ENCODE measurements at regions not wholly inside any gene's neighbourhood (a gene's known extent, or its start where the extent isn't known, plus 50 kb on each side); places are given as distances from the start of the nearest gene placed in this dataset.

GRCh38 chr17:81345228-81346089 lies 49.8 kb upstream of the BAHCC1 start:
- Histone ChIP-seq H3K9me2 (replicated peaks; ENCODE audit: insufficient read depth) (no peaks in the 10 kb centered on the region), H2AFZ (no peak overlapping the region), H4K20me1 (ENCODE audit: insufficient read depth, poor library complexity, severe bottlenecking) (no peaks in the 10 kb centered on the region), H3K27ac (peak overlapping the region; percentile 99), H3K4me2 (peak overlapping the region; percentile 92), H3K4me3 (peak overlapping the region; percentile 73), H3K9me3 (ENCODE audit: low read depth) (no peaks in the 10 kb centered on the region), H3K4me1 (ENCODE audit: insufficient read depth) (peaks cover 25% of the 10 kb centered on the region), H3K27me3 (no peaks in the 10 kb centered on the region), H3K79me2 (peaks cover 69% of the 10 kb centered on the region), H3K36me3 (replicated peaks; ENCODE audit: insufficient read depth, low read depth) (no peaks in the 10 kb centered on the region)
- peak; percentile 89 for DNase-seq (ENCODE audit: low spot score)
- WGBS (ENCODE audit: low lambda C conversion rate, missing lambda C conversion rate) = 3% methylated on average over 60 of the region's 95 CpGs
- TF ChIP-seq CTCF (IDR thresholded peaks at IDR 0.05; ENCODE audit: poor library complexity) = peak; percentile 3
- no peak for TF ChIP-seq EZH2phosphoT487 (IDR thresholded peaks at IDR 0.05; ENCODE audit: low read depth, severe bottlenecking, unreplicated experiment)
- TF ChIP-seq EZH2 (IDR thresholded peaks at IDR 0.05; ENCODE audit: borderline replicate concordance) = no peak
